Vagina (tissue), 2 donors: ENCODE measurements at regions not wholly inside any gene's neighbourhood (a gene's known extent, or its start where the extent isn't known, plus 50 kb on each side); places are given as distances from the start of the nearest gene placed in this dataset.
"Not testable (repeated sequence)": the region's sequence is repeated elsewhere in the genome, so short reads cannot be mapped to it uniquely, and the experiment has no call there.

Source experiments
- DNase-seq, 2 donors: peaks; one replicate each; pipeline ENCODE4 v3.0.0-alpha.2; 2017; ENCODE audit errors: extremely low spot score in 2 of 2
- H3K27ac ChIP-seq: fragments of 200-600 bp; sonication (generic); one replicate; pipeline ENCODE4 v1.5.1; 2019
- H3K27me3 ChIP-seq: fragments of 200-600 bp; sonication (generic); one replicate; pipeline ENCODE4 v1.5.1; 2019
- H3K36me3 ChIP-seq, 2 donors: fragments of 200-600 bp; sonication (generic); one replicate each; pipeline ENCODE4 v1.5.1; 2017 to 2019
- H3K4me1 ChIP-seq: fragments of 200-600 bp; sonication (generic); one replicate; pipeline ENCODE4 v1.5.1; 2019
- H3K4me3 ChIP-seq, 2 donors: fragments of 200-600 bp; sonication (generic); 1 replicate in 1 of 2; 2 replicates in 1 of 2; pipeline ENCODE4 v1.5.1; 2016 to 2019
- H3K9me3 ChIP-seq: fragments of 200-600 bp; sonication (generic); one replicate; pipeline ENCODE4 v1.5.1; 2019
- CTCF ChIP-seq, 3 experiments: fragments of 450-650 bp in 2 of 3; fragments of 200-600 bp in 1 of 3; sonication (generic) in 1 of 3; IDR thresholded peaks; one replicate each; pipeline ENCODE4 v1.5.1; 2017 to 2019; ENCODE audit warnings: antibody characterized with exemption in 3 of 3, mild to moderate bottlenecking in 2 of 3, moderate library complexity in 2 of 3
- POLR2A ChIP-seq, 2 donors: fragments of 450-650 bp; IDR thresholded peaks; one replicate each; pipeline ENCODE4 v1.6.1; 2017; ENCODE audit warnings: antibody characterized with exemption in 2 of 2, mild to moderate bottlenecking in 2 of 2, moderate library complexity in 2 of 2
- POLR2AphosphoS5 ChIP-seq, 2 donors: sonication (generic); formaldehyde crosslinking; IDR thresholded peaks; one replicate each; pipeline ENCODE4 v1.9.0; 2017; ENCODE audit warnings: antibody characterized with exemption in 2 of 2, mild to moderate bottlenecking in 2 of 2, low read depth in 1 of 2; ENCODE audit not compliant: insufficient read depth in 1 of 2
- intact Hi-C: fragments of 100-400 bp; cut with DNase I; formaldehyde crosslinking; loops from one replicate; pipeline ENCODE4 v1.15.1; 2023

- intact Hi-C loops, result no loop called here
- H3K9me3 ChIP-seq, result no peaks in the 10 kb centered on the region
- no peak for TF ChIP-seq CTCF (IDR thresholded peaks at IDR 0.05)
- TF ChIP-seq POLR2A (IDR thresholded peaks at IDR 0.05), result no peak
- no peak for TF ChIP-seq POLR2AphosphoS5 (IDR thresholded peaks at IDR 0.05; ENCODE audit: insufficient read depth in 1 of 2, low read depth in 1 of 2)
- H3K4me1 ChIP-seq, result no peaks in the 10 kb centered on the region
- no peaks in the 10 kb centered on the region for H3K36me3 ChIP-seq
- DNase-seq, result no peak
- no peak overlapping the region for H3K4me3 ChIP-seq
- no peak overlapping the region for H3K27ac ChIP-seq
- no peaks in the 10 kb centered on the region for H3K27me3 ChIP-seq
Measured at GRCh38 chr2:116810071-116810470, 1004.4 kb upstream of the DDX18 start.

GRCh38 chr2:116810645-116811044 is 1003.8 kb upstream of the DDX18 start:
- H3K36me3 ChIP-seq, result no peaks in the 10 kb centered on the region
- H3K4me3 ChIP-seq, result no peak overlapping the region
- no peak overlapping the region for H3K27ac ChIP-seq
- no peaks in the 10 kb centered on the region for H3K4me1 ChIP-seq
- intact Hi-C loops, result no loop called here
- H3K9me3 ChIP-seq, result no peaks in the 10 kb centered on the region
- H3K27me3 ChIP-seq, result no peaks in the 10 kb centered on the region
- no peak for DNase-seq
- TF ChIP-seq POLR2A (IDR thresholded peaks at IDR 0.05) (no peak), CTCF (IDR thresholded peaks at IDR 0.05) (no peak)

GRCh38 chr2:116819355-116819754 is 995.1 kb upstream of the DDX18 start:
- no peak overlapping the region for H3K4me3 ChIP-seq
- no peaks in the 10 kb centered on the region for H3K27me3 ChIP-seq
- no peaks in the 10 kb centered on the region for H3K4me1 ChIP-seq
- no peak for DNase-seq
- H3K9me3 ChIP-seq, result no peaks in the 10 kb centered on the region
- TF ChIP-seq POLR2AphosphoS5 (IDR thresholded peaks at IDR 0.05; ENCODE audit: insufficient read depth in 1 of 2, low read depth in 1 of 2) (no peak), POLR2A (IDR thresholded peaks at IDR 0.05) (no peak), CTCF (IDR thresholded peaks at IDR 0.05) (no peak)
- intact Hi-C loops, result no loop called here
- H3K36me3 ChIP-seq, result no peaks in the 10 kb centered on the region
- H3K27ac ChIP-seq, result no peak overlapping the region

DNA sequence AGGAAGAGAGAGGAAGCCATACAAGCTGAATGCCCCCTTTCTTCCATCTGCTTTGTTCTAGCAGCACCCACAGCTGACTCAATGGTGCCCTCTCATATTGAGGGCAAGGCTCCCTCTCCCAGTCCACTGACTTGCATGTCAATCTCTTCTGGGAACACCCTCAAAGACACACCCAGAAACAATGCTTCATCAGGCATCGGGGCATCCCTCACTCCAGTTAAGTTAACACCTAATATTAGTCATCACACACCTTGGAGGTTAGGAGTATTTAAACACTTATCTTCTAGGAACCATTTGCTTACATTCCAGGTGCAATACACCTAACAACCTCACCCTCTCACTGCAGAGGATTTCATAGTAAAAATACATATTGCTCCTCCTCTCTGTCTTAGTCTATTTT is 993.5 kb upstream of the DDX18 start:
- DNase-seq, result no peak
- no peak for TF ChIP-seq POLR2A (IDR thresholded peaks at IDR 0.05)
- no peak for TF ChIP-seq POLR2AphosphoS5 (IDR thresholded peaks at IDR 0.05; ENCODE audit: insufficient read depth in 1 of 2, low read depth in 1 of 2)
- no peak for TF ChIP-seq CTCF (IDR thresholded peaks at IDR 0.05)
- Histone ChIP-seq H3K27me3 (no peaks in the 10 kb centered on the region), H3K4me3 (no peak overlapping the region), H3K36me3 (no peaks in the 10 kb centered on the region), H3K27ac (no peak overlapping the region), H3K9me3 (no peaks in the 10 kb centered on the region), H3K4me1 (no peaks in the 10 kb centered on the region)
- intact Hi-C loops, result no loop called here

- H3K4me3 ChIP-seq, H3K27ac ChIP-seq, DNase-seq, H3K9me3 ChIP-seq, H3K27me3 ChIP-seq, intact Hi-C loops, H3K4me1 ChIP-seq, H3K36me3 ChIP-seq: not testable (repeated sequence)
Measured at GRCh38 chr2:116829543-116829942, 984.9 kb upstream of the DDX18 start.

DNA sequence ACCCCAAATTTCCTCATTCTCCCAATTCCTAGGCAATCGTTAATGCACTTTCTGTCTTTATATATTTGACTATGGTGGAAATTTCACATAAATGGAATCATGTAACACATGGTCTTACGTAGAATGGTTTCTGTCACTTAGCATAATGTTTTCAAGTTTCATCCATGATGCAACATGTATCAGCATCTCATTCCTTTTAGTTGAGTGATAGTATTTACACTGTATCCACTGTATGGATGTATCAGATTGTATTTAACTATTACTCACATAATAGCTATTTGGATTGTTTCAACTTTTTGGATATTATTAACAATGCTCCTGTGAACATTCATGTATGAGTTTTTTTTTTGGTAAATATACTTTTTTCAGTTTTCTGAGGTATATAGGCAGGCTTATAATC is 982.3 kb upstream of the DDX18 start:
- H3K4me3 ChIP-seq, result no peak overlapping the region
- TF ChIP-seq CTCF (IDR thresholded peaks at IDR 0.05) (no peak), POLR2A (IDR thresholded peaks at IDR 0.05) (no peak), POLR2AphosphoS5 (IDR thresholded peaks at IDR 0.05; ENCODE audit: insufficient read depth in 1 of 2, low read depth in 1 of 2) (no peak)
- intact Hi-C loops, result no loop called here

More for the DNA sequence above, 982.3 kb upstream of the DDX18 start:
- DNase-seq, result no peak
- H3K36me3 ChIP-seq, result no peaks in the 10 kb centered on the region
- H3K27ac ChIP-seq, result no peak overlapping the region
- H3K27me3 ChIP-seq, result no peaks in the 10 kb centered on the region
- peaks cover 4% of the 10 kb centered on the region for H3K9me3 ChIP-seq
- no peaks in the 10 kb centered on the region for H3K4me1 ChIP-seq
